K562 (cell line): ENCODE measurements at regions not wholly inside any gene's neighbourhood (a gene's known extent, or its start where the extent isn't known, plus 50 kb on each side); places are given as distances from the start of the nearest gene placed in this dataset.
A peak's percentile ranks its signal among the peaks of the same experiment; 100 is the strongest.

Experiments
- ATAC-seq: fragments of 200-7000 bp; cut with Tn5 transposase; 3 replicates; pipeline ENCODE4 v1.9.1; 2020; ENCODE audit warnings: moderate library complexity
- BruUV-seq: library from RNA; stranded (reverse); fragments of 400-500 nt; replicated peaks from 2 replicates; lab custom pipeline; 2021; lab: Mats Ljungman, UMichigan
- CTCF ChIA-PET: fragments of 300-600 bp; formaldehyde crosslinking; extraction: SDS; loops from one replicate; lab custom pipeline; 2021; ENCODE audit warnings: low intra/inter-chr PET ratio; lab: Yijun Ruan, JAX
- POLR2A ChIA-PET: fragments of 300-600, 350-650 bp; sonication (Branson Sonifier 250); formaldehyde crosslinking; extraction: SDS; loops from one replicate; lab custom pipeline; 2021; ENCODE audit warnings: antibody characterized with exemption, inconsistent platforms; lab: Yijun Ruan, JAX
- DNase-seq, 4 experiments: peaks; one replicate each; pipeline versions ENCODE4 v3.0.0 to v3.0.0-alpha.2; 2011 to 2018; ENCODE audit warnings: low spot score in 3 of 4, mixed read lengths in 3 of 4; ENCODE audit errors: extremely low read depth in 1 of 4
- FAIRE-seq: peaks from 2 replicates; lab custom pipeline; 2011; peaks lifted over from hg19 to GRCh38; lab: Jason Lieb, UNC
- H2AFZ ChIP-seq: 2 replicates; pipeline ENCODE4 v1.6.0; 2011; ENCODE audit warnings: low read depth, low read length, control low read depth, inconsistent platforms
- H3K27ac ChIP-seq: fragments of 200-600 bp; 3 replicates; pipeline ENCODE4 v1.8.0; 2011; ENCODE audit warnings: low read depth, mild to moderate bottlenecking, control low read depth, inconsistent platforms, low read length, moderate library complexity, mixed read lengths; ENCODE audit errors: extremely low read depth
- H3K27me3 ChIP-seq, 2 experiments: fragments of 300-600 bp in 1 of 2; 2 replicates in 1 of 2; 3 replicates in 1 of 2; pipeline versions ENCODE4 v1.6.0 to v1.8.0; 2011; ENCODE audit warnings: inconsistent platforms in 2 of 2, low read length in 2 of 2, mild to moderate bottlenecking in 1 of 2, mixed read lengths in 1 of 2, moderate library complexity in 1 of 2; ENCODE audit not compliant: control insufficient read depth in 2 of 2, insufficient read depth in 2 of 2
- H3K36me3 ChIP-seq: fragments of 300-600 bp; 3 replicates; pipeline ENCODE4 v1.8.0; 2011; ENCODE audit warnings: mild to moderate bottlenecking, low read length, inconsistent platforms; ENCODE audit not compliant: control insufficient read depth, insufficient read depth
- H3K4me1 ChIP-seq, 2 experiments: fragments of 200-600 bp in 1 of 2; replicated peaks in 1 of 2; 2 replicates in 1 of 2; 3 replicates in 1 of 2; pipeline versions ENCODE4 v1.5.1 to v1.8.0; 2011; ENCODE audit warnings: inconsistent platforms in 2 of 2, low read length in 2 of 2, mild to moderate bottlenecking in 1 of 2, mixed read lengths in 1 of 2, moderate library complexity in 1 of 2; ENCODE audit not compliant: control insufficient read depth in 2 of 2, insufficient read depth in 2 of 2
- H3K4me2 ChIP-seq: 2 replicates; pipeline ENCODE4 v1.6.1; 2011; ENCODE audit warnings: low read length, control low read depth, inconsistent platforms, mixed read lengths; ENCODE audit not compliant: insufficient read depth
- H3K4me3 ChIP-seq: fragments of 200-600 bp; sonication (generic), shearing (Covaris generic); 2 replicates; pipeline ENCODE4 v1.5.1; 2016; ENCODE audit warnings: control low read depth, inconsistent platforms
- H3K79me2 ChIP-seq: fragments of 200-600 bp; 3 replicates; pipeline ENCODE4 v1.8.0; 2011; ENCODE audit warnings: low read length, inconsistent platforms; ENCODE audit not compliant: control insufficient read depth, insufficient read depth
- H3K9ac ChIP-seq, 2 experiments: 2 replicates each; pipeline versions ENCODE4 v1.6.0 to v1.6.1; 2011; ENCODE audit warnings: low read depth in 2 of 2, low read length in 2 of 2, control low read depth in 1 of 2, inconsistent platforms in 1 of 2, mild to moderate bottlenecking in 1 of 2, mixed read lengths in 1 of 2; ENCODE audit not compliant: insufficient read depth in 1 of 2
- H3K9me1 ChIP-seq: one replicate; pipeline ENCODE4 v1.6.0; 2011; ENCODE audit warnings: inconsistent platforms, mild to moderate bottlenecking, low read length, moderate library complexity; ENCODE audit not compliant: control insufficient read depth, insufficient read depth
- H3K9me3 ChIP-seq: replicated peaks from 2 replicates; pipeline ENCODE4 v1.5.1; 2011; ENCODE audit warnings: low read depth, low read length, inconsistent platforms; ENCODE audit not compliant: control insufficient read depth, insufficient read depth
- H4K20me1 ChIP-seq: replicated peaks from 2 replicates; pipeline ENCODE4 v1.6.1; 2011; ENCODE audit warnings: low read length, inconsistent platforms, mixed read lengths; ENCODE audit not compliant: control insufficient read depth, insufficient read depth
- CTCF ChIP-seq, 3 experiments: IDR thresholded peaks in 2 of 3; conservative IDR thresholded peaks in 1 of 3; 2 replicates each; pipeline ENCODE4 v1.5.1; 2011 to 2012; ENCODE audit warnings: low read length in 3 of 3, mild to moderate bottlenecking in 3 of 3, control low read depth in 2 of 3, improper control_type of control experiment in 1 of 3, inconsistent platforms in 1 of 3, low read depth in 1 of 3, mixed read lengths in 1 of 3, moderate library complexity in 1 of 3; ENCODE audit not compliant: insufficient read depth in 2 of 3
- RAD21 ChIP-seq, 2 experiments: fragments of 250-450 bp in 1 of 2; fragments of 450-650 bp in 1 of 2; sonication (Bioruptor Pico) in 1 of 2; formaldehyde crosslinking in 1 of 2; IDR thresholded peaks in 1 of 2; conservative IDR thresholded peaks in 1 of 2; 2 replicates each; pipeline versions ENCODE4 v1.4.0 to v1.8.0; 2020 to 2022; ENCODE audit warnings: mild to moderate bottlenecking in 2 of 2, moderate library complexity in 1 of 2
- STAG1 ChIP-seq: sonication (generic); formaldehyde crosslinking; IDR thresholded peaks from 2 replicates; pipeline ENCODE4 v1.5.0; 2020; ENCODE audit warnings: missing genetic modification reagents, borderline replicate concordance
- TSHZ1 ChIP-seq: fragments of 250-450 bp; sonication (Bioruptor Pico); IDR thresholded peaks from 2 replicates; pipeline ENCODE4 v1.4.0; 2020; ENCODE audit warnings: mild to moderate bottlenecking, moderate library complexity
- U2AF1 ChIP-seq: fragments of 200-400 bp; formaldehyde crosslinking; optimal IDR thresholded peaks from 2 replicates; pipeline ENCODE3; 2017; ENCODE audit warnings: mild to moderate bottlenecking, low read depth, low read length, moderate library complexity
- WGBS: fragments of 100-300 bp; shearing (Covaris generic); methylation state at CpG from one replicate; pipeline ENCODE4 v1.1.6; 2016; ENCODE audit warnings: low coverage, mixed read lengths; ENCODE audit not compliant: insufficient coverage; ENCODE audit errors: missing lambda C conversion rate; 5-methylcytosine and 5-hydroxymethylcytosine counted together
- in situ Hi-C: fragments of 300-500 bp; cut with MboI; formaldehyde crosslinking; loops from 4 replicates; pipeline ENCODE4 v1.15.0; 2018; ENCODE audit warnings: inconsistent platforms, mixed read lengths
- intact Hi-C: fragments of 100-400 bp; cut with micrococcal nuclease; formaldehyde crosslinking; loops from 2 replicates; pipeline ENCODE4 v1.14.2; 2022

DNA sequence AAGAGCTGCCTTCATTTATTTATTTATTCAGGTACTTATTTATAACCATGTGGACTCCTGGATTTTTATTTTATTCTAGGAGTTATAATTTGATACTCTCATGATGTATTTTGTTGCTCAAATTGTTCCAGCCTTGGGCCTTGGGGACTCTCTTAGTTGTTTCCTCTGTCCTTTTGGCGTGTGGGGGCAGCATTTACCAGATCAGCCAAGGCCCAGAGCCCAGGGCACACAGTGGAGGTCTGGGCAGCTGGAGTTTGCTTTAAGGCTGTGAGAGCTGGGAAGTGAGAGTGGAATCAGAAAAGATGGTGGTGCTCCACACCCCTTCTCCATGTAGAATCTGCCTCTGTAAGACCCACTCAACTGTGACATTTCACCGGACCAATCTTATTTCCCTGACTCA, 398.9 kb downstream of the RPS24 start:
- ChIA-PET CTCF (no interaction called here), POLR2A (no interaction called here)
- no peak overlapping the region for H3K4me3 ChIP-seq
- intact Hi-C loops = no loop called here
- H3K79me2 ChIP-seq = no peaks in the 10 kb centered on the region
- H3K9ac ChIP-seq = no peak overlapping the region
- no peaks in the 10 kb centered on the region for H3K9me3 ChIP-seq
- TF ChIP-seq STAG1 (CRISPR knock-in tag) (peak; percentile 10; the same call in 1 of the 2 replicates), TSHZ1 (CRISPR knock-in tag) (no peak), U2AF1 (no peak), CTCF (IDR thresholded peaks at IDR 0.05 in 2 of 3, conservative IDR thresholded peaks at IDR 0.05 in 1 of 3; ENCODE audit: insufficient read depth in 2 of 3, low read depth in 1 of 3, low read length in 3 of 3) (peak in 2 of 3 experiments; percentile 11 to 34; a peak in 2 of 6 replicates), RAD21 (CRISPR knock-in tag; conservative IDR thresholded peaks at IDR 0.05 in 1 of 2, IDR thresholded peaks at IDR 0.05 in 1 of 2) (peak in 1 of 2 experiments; percentile 39; a peak in 2 of 4 replicates)
- in situ Hi-C loops = no loop called here
- H3K4me2 ChIP-seq = no peak overlapping the region
- ATAC-seq (no peak), FAIRE-seq (no peak), DNase-seq (peak in 1 of 4 experiments; percentile 8)
- no peak overlapping the region for H3K27ac ChIP-seq
- no peaks in the 10 kb centered on the region for H3K9me1 ChIP-seq
- H3K27me3 ChIP-seq = peaks cover 0 to 41% of the 10 kb centered on the region in 2 experiments; a peak in 3 of 5 replicates
- no peaks in the 10 kb centered on the region for H3K4me1 ChIP-seq
- H2AFZ ChIP-seq = no peak overlapping the region
- H3K36me3 ChIP-seq = no peaks in the 10 kb centered on the region
- WGBS = 3% methylated on average over 2 of the region's 2 CpGs
- no peaks in the 10 kb centered on the region; the same call in 1 of the 2 replicates for H4K20me1 ChIP-seq
- BruUV-seq = no TSS peak
